NCI-H2171 (cell line): ENCODE measurements at regions not wholly inside any gene's neighbourhood (a gene's known extent, or its start where the extent isn't known, plus 50 kb on each side); places are given as distances from the start of the nearest gene placed in this dataset.
"Not testable (repeated sequence)": the region's sequence is repeated elsewhere in the genome, so short reads cannot be mapped to it uniquely, and the experiment has no call there.

Experiments used
- DNase-seq: peaks from one replicate; lab custom pipeline; 2025; lab: John Stamatoyannopoulos, UW

GRCh38 chr1:29811727-29812407 is 575.5 kb downstream of the PTPRU start:
- DNase-seq: no peak

DNA sequence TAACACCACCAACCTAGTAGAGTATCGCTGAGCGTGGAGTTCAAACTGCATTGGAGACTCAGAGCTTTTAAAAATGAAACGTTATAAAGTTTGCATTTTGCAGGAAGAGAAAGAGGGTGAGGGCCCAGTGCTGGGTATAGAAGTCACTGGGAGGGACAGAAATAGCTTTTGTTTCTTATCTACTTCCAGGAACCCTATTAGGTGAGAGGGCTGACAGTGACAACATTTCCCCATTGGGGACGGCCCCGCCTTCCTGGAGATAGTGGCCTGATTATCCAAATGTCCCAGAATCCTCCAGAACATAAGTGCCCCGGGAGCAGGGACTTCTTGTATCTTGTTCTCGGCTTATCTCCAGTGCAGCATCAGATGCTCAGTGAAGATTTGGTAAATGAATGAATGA is 574.9 kb downstream of the PTPRU start:
- no peak for DNase-seq

GRCh38 chr1:29810121-29811120 is 574.1 kb downstream of the PTPRU start:
- DNase-seq: no peak

DNA sequence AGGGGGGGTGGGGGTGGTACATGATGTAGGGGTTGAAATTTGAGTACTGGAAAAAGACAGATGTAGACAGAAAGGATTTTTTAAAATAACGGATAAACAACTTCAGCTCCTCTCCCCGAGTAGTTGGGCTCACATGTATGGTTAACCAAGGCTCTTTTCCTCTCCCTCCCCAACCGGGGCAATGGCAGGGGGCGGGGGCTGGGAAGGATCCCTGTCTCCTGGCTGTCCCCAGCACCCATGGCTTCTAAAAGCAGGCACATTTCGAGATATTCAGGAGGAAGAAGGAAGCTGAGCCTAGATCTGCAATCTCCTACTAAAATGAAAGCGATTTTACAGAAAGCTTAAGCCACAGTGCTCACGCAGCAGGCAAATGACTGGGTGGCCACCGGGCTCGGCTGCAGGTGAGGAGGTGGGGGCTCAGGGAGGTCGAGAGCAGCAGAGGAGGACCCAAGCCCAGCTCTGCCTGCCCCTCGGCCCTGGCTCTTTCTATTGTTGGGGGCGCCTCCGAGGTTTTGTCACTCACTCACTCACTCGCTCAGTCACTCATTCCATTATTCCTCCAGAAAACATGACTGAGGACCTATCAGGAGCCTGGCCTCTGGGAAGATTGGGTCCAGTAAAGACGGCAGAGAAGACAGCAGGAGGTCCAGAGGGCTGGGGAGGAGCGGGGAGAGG is 573.3 kb downstream of the PTPRU start:
- DNase-seq: no peak

DNA sequence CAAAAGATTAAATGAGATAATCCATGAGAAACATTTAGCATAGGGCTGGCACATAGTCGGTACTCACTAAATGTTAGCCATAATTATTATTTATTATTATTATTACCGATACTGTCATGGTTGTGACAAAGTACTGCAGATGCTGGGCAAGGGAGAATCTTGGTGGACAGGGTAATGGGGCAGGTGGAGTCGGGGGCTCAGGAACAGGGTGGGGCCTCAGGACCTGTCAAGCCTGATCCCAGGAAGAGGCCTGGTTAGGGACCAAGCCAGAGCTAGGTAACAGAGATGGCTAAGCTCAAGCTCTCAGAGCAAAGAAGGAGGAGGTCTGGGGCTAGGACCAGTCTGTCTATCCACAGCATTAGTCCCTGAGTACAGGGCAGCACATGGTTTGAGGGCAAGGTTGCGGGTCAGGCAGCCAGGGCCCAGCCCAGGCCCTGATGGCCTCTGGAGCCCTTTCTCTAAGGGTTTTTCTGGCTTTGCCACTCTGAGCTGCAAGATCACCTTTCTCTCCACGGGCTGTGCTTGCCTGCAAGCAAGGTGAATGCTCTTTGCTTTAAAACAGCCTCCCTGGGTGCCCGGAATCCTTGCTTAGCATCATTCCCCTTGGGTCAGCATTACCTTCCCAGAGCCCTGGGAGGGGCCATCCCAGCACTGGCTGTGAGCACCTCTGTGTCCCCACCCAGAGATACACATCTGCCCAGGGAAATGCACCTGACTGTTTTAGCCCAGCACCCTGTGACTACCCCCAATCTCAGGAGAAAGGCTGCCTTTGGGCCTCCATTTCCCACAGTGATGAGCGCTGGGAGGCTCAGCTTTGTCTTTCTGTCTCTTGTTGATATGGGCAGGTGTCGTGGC is 572.0 kb downstream of the PTPRU start:
- no peak for DNase-seq

DNA sequence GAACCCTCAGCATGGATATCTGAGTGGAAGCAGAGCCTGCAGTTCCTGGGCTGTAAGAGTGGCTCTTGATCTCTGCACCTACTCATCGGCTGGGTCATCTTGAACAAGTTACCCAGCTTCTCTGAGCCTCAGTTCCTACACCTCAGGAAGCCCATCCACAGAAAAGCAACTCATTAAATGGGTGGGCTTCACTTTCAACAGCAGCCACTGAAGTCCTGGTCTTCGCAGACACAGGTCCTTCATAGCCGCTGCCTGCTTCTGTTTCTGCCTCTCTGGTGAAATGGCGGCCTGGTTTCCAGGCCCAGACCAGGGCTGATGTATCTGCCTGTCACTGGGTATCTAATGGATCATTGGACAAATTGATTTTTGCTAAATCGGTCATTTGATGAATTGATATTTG is 571.4 kb downstream of the PTPRU start:
- no peak for DNase-seq

- no peak for DNase-seq
These were observed 570.5 kb downstream of the PTPRU start for GRCh38 chr1:29806646-29807319.

- DNase-seq: no peak
These were observed 569.5 kb downstream of the PTPRU start for GRCh38 chr1:29805896-29806160.

DNA sequence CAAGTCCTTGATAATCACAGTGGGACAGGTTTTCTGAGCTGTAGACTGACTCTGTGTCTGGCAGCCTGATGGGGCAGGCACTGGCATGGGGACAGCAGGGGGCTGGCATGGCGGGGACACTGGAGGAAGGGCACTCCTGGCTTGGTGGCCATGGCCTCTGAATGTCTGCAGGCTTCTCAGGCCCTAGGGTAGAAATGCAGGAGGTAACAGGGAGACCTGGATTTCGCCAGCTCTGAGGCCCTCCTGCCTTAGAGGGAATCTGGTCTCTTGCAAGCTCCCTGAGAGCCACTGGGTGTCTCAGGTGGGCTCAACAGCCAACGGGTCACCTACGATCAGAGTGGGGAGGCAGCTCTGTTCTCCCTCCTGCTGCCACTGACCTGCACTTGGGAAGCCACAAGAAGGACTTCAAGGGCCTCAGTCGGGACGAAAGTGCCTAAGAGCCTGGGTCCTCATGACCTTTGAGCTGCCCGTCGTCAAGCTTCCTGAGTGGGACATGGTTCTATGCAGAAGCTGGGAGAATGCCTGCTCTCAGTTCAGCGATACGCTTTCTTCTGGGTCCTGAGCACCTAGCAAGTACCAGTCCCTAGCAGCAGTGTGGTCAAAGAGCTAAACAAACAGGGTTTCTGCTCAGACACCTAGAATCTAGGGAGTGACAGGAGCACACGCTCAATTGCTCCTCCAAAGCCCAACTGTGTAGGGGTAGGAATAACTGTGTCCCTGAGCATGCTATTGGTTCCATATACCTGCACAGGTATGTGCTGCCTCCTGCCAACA is 569.0 kb downstream of the PTPRU start:
- no peak for DNase-seq

DNA sequence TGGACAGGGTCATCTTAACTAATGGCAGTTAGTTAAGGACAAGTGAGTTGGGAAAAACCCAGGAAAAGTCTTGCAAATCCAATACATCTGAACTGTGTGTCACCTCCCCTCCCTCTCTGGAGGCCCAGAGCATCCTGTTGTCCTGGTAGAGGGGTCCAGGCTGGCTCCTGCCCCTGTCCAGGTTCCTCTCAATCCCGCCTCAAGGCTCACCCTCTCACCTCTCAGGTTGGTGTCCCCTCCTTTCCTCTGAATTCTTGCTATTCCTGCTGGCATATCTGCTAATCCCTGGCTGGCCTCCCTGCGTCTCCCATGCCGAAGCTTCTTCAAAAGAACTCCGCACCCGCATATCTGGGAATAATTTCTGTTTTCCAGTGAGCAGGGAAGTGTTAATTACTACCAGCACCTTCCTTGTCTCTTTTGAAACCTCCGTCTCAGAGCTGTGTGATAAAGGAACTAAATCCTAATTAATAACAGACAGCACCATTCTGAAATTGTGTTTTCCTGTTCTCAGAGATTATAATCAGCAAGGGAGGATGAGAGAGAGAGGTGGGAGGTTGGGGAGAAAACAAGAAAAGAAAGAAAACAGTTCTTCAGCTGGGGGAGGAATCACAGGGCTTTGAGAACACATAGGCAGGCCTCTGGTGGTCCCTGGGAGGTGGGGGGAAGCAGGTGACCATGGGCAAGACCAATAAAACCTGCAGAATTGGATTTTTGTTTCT is 568.0 kb downstream of the PTPRU start:
- DNase-seq: no peak

DNA sequence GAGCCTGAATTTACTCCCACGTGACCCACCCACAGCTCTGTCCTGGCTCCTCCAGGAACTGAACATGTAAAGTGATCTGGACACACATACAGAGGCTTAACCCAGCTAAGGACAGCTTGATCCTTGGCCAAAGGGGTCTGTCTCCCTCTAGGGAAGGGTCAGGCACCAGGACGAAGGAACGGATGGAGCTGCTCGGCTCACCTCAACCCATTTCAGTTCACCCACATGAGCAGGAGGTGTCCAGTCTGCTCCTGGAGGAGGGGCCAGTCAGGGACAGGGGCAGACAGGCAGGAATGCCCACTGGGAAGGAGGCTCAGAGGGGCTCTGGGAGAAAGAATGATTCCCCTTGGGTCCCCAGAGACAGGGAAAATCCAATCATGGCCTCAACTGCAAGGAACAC is 567.2 kb downstream of the PTPRU start:
- DNase-seq: no peak

GRCh38 chr1:29802181-29803068 is 566.1 kb downstream of the PTPRU start:
- DNase-seq: peak; percentile 87

DNA sequence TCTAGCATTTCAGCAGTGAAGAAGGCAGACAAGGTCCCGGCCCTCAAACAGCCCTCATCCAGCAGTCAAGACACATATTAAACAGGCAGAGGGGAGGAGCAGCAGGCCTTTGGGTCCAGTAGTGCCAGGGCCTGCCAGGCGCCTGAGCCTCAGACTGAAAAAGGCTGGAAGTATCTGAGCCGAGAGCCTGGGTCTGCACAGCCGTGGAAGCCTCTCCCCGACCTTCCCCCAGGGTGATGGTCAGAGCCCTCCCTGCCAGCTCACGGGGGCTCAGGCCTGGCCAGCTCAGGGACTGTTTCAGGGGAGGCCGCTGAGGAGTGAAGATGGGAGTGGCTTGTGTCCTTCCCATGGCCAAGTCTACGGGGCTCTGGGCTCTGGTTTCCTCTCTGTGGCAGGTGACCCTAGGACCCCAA is 565.2 kb downstream of the PTPRU start:
- DNase-seq: no peak

DNA sequence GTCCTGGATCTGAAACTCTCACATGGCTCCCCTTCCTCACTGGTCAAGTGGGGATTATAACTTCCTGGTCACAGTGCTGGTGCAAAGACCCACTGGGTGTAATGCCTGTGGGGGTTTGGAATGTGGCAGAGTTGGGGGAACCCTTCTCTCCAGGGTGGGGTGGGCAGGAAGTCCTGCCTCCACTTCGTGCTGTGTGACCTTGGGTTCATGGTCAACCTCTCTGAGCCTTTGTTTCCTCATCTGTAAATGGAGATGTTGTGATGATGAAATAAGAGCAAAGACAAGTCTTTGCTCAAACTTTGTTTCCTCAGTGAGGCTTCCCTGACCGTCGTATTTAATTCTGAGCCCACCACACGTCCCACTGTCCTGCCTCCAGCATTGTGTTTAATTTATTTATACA is 564.7 kb downstream of the PTPRU start:
- DNase-seq: no peak

DNA sequence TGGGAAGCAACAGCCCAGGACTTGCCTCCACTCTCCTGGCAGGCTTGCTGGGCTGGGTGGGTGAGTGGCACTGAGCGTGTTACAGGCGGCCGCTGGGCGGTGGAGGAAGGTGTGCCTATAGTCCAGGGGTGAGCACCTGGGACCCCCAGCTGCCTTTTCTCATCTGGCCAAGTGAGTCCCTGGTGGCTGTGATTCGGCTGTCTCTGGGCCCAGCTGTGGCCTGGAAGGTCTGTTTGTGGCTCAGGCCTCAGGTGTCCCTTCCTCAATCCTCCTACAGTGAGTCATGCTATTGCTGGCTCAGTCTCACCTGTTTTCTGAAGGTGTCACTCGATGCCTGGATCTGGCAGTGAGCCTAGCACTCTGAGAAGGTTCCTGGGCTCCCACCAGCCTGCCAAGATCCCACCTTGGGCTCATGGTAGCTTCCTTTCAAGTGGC is 564.2 kb downstream of the PTPRU start:
- DNase-seq: no peak

DNA sequence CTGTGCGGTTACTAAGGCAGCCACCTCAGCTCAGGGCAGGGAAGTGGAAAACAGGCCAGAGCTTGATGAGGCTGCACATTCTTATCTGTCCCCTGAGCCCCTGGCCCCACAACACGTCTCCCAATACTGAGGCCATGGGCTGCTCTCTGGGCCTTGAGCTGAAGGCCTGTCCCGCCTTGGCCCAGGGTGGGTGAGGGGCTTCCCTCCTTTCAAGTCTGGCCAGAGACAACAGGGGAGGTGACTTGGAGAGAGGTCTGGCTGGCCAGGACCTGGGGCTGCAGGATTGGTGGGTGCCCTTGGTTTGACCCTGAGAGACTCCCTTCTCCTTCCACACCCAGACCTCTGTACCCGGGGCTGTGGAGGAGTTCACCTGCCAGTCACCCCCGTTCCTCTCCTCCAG is 563.8 kb downstream of the PTPRU start:
- DNase-seq: no peak

- no peak for DNase-seq
These were observed 562.6 kb downstream of the PTPRU start for GRCh38 chr1:29798699-29799566.

DNA sequence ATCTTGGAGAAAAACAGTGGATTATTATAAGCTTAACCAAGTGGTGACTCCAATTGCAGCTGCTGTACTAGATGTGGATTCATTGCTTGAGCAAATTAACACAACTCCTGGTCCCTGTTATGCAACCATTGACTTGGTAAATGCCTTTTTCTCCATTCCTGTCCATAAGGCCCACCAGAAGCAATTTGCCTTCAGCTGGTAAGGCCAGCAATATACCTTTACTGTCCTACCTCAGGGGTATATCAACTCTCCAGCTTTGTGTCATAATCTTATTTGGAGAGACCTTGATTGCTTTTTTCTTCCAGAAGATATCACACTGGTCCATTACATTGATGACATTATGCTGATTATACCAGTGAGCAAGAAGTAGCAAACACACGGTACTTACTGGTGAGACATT is 560.8 kb downstream of the PTPRU start:
- DNase-seq: not testable (repeated sequence)
